ENCODE measurements at regions not wholly inside any gene's neighbourhood (a gene's known extent, or its start where the extent isn't known, plus 50 kb on each side); places are given as distances from the start of the nearest gene placed in this dataset.

DNA sequence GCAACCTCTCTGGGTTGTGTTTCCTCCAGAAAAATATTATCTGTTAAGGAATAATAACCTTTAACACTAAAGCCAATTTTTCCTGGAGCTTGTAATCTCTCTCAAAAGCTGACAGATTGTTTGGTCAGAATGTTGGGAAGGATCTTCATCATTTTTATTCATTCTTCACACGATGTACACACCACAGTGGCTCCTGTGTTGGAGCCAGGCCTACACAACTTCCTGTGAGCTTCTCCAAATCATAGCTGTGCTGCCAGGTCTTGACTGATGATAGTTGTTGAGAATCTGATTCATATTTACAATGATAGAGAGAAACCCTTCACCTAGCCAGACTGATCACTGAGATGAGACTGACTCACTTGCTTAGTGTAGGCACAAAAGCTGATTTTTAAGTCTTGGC, 151.0 kb upstream of the ROBO2 start:
- DNase-seq (ENCODE audit: low spot score) = no peak
- H3K27ac Mint-ChIP-seq (ENCODE audit: unreplicated experiment) = no peak overlapping the region
- H3K27me3 Mint-ChIP-seq (ENCODE audit: low read depth) = peaks cover 4% of the 10 kb centered on the region
- no peak overlapping the region for H3K4me3 Mint-ChIP-seq (ENCODE audit: unreplicated experiment)
- TF ChIP-seq, protein P1, sequence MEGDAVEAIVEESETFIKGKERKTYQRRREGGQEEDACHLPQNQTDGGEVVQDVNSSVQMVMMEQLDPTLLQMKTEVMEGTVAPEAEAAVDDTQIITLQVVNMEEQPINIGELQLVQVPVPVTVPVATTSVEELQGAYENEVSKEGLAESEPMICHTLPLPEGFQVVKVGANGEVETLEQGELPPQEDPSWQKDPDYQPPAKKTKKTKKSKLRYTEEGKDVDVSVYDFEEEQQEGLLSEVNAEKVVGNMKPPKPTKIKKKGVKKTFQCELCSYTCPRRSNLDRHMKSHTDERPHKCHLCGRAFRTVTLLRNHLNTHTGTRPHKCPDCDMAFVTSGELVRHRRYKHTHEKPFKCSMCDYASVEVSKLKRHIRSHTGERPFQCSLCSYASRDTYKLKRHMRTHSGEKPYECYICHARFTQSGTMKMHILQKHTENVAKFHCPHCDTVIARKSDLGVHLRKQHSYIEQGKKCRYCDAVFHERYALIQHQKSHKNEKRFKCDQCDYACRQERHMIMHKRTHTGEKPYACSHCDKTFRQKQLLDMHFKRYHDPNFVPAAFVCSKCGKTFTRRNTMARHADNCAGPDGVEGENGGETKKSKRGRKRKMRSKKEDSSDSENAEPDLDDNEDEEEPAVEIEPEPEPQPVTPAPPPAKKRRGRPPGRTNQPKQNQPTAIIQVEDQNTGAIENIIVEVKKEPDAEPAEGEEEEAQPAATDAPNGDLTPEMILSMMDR (IDR thresholded peaks at IDR 0.05) = no peak
- H3K36me3 Mint-ChIP-seq (ENCODE audit: low read depth) = no peaks in the 10 kb centered on the region
- H3K4me1 Mint-ChIP-seq (ENCODE audit: low read depth) = no peaks in the 10 kb centered on the region
- H3K9me3 Mint-ChIP-seq (ENCODE audit: low read depth) = no peaks in the 10 kb centered on the region

DNA sequence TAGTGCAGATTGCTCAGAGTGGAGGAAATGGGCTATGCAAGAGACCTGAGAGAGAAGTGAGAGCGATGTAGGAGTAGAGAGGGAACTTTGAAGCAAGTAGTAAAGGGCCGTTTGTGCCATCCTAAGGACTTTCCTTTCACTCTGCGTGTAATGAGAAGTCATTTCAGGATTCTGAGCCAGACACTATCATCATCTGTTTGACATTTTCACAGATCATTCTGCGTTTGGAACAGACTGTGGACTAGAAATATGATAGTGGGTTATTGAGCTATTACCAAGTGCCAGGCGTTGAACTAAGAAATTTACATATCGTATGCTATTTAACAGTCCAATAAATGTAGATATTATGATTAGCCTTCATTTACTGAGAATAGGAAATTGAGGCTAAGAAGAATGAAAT, 150.0 kb upstream of the ROBO2 start:
- Mint-ChIP-seq H3K4me1 (ENCODE audit: low read depth) (no peaks in the 10 kb centered on the region), H3K9me3 (ENCODE audit: low read depth) (no peaks in the 10 kb centered on the region), H3K36me3 (ENCODE audit: low read depth) (no peaks in the 10 kb centered on the region), H3K4me3 (ENCODE audit: unreplicated experiment) (no peak overlapping the region), H3K27me3 (ENCODE audit: low read depth) (peaks cover 4% of the 10 kb centered on the region), H3K27ac (ENCODE audit: unreplicated experiment) (no peak overlapping the region)
- TF ChIP-seq, protein P1 (IDR thresholded peaks at IDR 0.05) = no peak
- DNase-seq (ENCODE audit: low spot score) = no peak

DNA sequence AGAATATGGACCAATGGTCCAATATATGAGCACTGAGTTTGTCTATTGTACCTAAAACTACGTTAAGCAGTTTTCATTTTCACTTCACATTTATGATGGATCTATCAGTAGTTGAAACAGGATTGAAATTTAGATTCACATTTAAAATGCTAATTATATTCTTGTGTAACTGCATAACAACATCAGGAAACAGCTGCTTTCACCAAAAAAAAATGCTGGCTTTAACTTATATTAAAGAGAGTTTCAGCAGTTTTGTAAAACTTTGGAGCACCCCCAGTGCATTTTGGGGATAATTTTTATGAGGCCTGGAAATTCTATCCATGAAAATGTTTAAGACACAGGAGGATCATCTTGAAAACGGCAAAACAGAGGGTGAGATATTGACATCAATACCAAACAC, 142.8 kb upstream of the ROBO2 start:
- H3K36me3 Mint-ChIP-seq (ENCODE audit: low read depth) = no peaks in the 10 kb centered on the region
- no peaks in the 10 kb centered on the region for H3K4me1 Mint-ChIP-seq (ENCODE audit: low read depth)
- H3K27me3 Mint-ChIP-seq (ENCODE audit: low read depth) = no peaks in the 10 kb centered on the region
- no peak for DNase-seq (ENCODE audit: low spot score)
- no peak overlapping the region for H3K27ac Mint-ChIP-seq (ENCODE audit: unreplicated experiment)
- H3K4me3 Mint-ChIP-seq (ENCODE audit: unreplicated experiment) = no peak overlapping the region
- TF ChIP-seq, protein P1 (IDR thresholded peaks at IDR 0.05) = no peak
- peaks cover 5% of the 10 kb centered on the region for H3K9me3 Mint-ChIP-seq (ENCODE audit: low read depth)

DNA sequence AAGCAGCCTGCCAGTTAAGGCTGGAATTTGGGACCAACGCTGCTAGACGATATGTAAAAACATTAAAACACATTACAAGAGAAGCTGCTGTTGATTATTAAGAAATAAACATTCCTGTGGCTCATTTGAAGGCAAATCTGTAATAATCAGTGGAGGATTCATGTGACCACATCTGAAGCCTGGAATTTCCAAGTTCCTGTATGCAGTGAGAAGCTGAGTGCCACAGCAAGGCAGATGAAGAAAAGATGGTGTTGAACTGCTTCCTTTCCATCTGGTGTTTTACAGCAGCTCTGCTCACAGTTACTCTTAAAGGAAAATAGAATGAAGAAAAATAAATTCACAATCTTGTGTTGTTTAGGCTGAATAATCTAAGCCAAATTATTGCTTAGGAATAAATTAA, 139.3 kb upstream of the ROBO2 start:
- Mint-ChIP-seq H3K9me3 (ENCODE audit: low read depth) (peaks cover 10% of the 10 kb centered on the region), H3K4me1 (ENCODE audit: low read depth) (no peaks in the 10 kb centered on the region), H3K27me3 (ENCODE audit: low read depth) (peaks cover 6% of the 10 kb centered on the region), H3K4me3 (ENCODE audit: unreplicated experiment) (no peak overlapping the region), H3K36me3 (ENCODE audit: low read depth) (peaks cover 2% of the 10 kb centered on the region), H3K27ac (ENCODE audit: unreplicated experiment) (no peak overlapping the region)
- DNase-seq (ENCODE audit: low spot score) = no peak
- TF ChIP-seq, protein P1 (IDR thresholded peaks at IDR 0.05) = no peak

DNA sequence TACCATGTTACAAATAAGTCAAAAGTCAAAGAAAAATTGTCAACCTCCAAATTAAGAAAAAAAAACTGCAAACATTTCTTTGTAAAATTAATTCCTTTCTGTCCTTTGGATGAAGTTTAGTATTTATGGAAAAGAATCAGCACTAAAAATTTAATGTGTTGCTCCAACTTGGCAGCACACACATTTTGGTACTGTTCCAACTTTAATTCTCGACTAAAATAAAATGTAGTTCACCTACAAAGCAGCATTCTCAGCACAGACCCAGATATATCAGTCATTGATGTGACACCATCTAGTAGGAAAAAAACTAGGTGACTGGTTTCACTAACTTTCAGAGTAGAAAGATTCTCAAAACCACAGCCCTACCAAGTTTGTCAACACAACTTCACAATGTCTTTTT, 131.7 kb upstream of the ROBO2 start:
- Mint-ChIP-seq H3K27ac (ENCODE audit: unreplicated experiment) (no peak overlapping the region), H3K36me3 (ENCODE audit: low read depth) (peaks cover 2% of the 10 kb centered on the region), H3K4me1 (ENCODE audit: low read depth) (no peaks in the 10 kb centered on the region), H3K27me3 (ENCODE audit: low read depth) (peaks cover 7% of the 10 kb centered on the region), H3K4me3 (ENCODE audit: unreplicated experiment) (no peak overlapping the region), H3K9me3 (ENCODE audit: low read depth) (peaks cover 4% of the 10 kb centered on the region)
- TF ChIP-seq, protein P1 (IDR thresholded peaks at IDR 0.05) = no peak
- no peak for DNase-seq (ENCODE audit: low spot score)

Data from chondrocyte (in vitro differentiated cells).